Smooth muscle cell of the brain vasculature (primary cell): ENCODE measurements at regions not wholly inside any gene's neighbourhood (a gene's known extent, or its start where the extent isn't known, plus 50 kb on each side); places are given as distances from the start of the nearest gene placed in this dataset.
"Not testable (repeated sequence)": the region's sequence is repeated elsewhere in the genome, so short reads cannot be mapped to it uniquely, and the experiment has no call there.

Experiments used
- DNase-seq: peaks from one replicate; pipeline ENCODE4 v3.0.0-alpha.2; 2012; ENCODE audit warnings: low read depth, low spot score

GRCh38 chr9:62874745-62875599, 1685.1 kb downstream of the SPATA31A7 start:
- DNase-seq = not testable (repeated sequence)

GRCh38 chr9:62877552-62877951, 1687.7 kb downstream of the SPATA31A7 start:
- DNase-seq = not testable (repeated sequence)

DNA sequence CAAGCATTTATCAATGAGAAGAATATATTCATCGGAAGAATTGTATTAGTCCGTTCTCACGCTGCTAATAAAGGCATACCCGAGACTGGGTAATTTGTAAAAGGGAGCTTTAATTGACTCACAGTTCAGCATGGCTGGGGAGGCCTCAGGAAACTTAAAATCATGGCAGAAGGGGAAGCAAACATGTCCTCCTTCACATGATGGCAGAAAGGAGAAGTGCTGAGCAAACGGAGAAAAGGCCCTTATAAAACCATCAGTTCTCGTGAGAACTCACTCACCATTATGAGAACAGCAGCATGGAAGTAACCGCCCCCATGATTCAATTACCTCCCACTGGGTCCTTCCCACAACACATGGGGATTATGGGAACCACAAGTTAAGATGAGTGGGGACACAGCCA, 1688.2 kb downstream of the SPATA31A7 start:
- DNase-seq = not testable (repeated sequence)

- not testable (repeated sequence) for DNase-seq
These were observed 1690.6 kb downstream of the SPATA31A7 start for GRCh38 chr9:62880453-62880852.

GRCh38 chr9:62880971-62881370, 1691.1 kb downstream of the SPATA31A7 start:
- not testable (repeated sequence) for DNase-seq

DNA sequence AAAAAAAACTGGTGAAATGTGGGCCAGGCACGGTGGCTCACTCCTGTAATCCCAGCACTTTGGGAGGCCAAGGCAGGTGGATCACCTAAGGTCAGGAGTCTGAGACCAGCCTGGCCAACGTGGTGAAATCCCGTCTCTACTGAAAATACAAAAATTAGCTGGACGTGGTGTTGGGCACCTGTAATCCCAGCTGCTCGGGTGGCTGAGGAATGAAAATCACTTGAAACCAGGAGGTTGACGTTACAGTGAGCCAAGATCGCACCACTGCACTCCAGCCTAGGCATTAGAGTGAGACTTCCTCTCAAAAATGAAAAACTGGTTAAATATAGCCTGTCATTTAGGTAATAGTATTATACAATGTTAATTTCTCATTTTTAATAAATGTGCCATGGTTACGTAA, 1692.0 kb downstream of the SPATA31A7 start:
- DNase-seq = not testable (repeated sequence)

- DNase-seq = not testable (repeated sequence)
These were observed 1692.9 kb downstream of the SPATA31A7 start for GRCh38 chr9:62882717-62883116.

GRCh38 chr9:62896692-62897091, 1706.9 kb downstream of the SPATA31A7 start:
- DNase-seq = not testable (repeated sequence)

DNA sequence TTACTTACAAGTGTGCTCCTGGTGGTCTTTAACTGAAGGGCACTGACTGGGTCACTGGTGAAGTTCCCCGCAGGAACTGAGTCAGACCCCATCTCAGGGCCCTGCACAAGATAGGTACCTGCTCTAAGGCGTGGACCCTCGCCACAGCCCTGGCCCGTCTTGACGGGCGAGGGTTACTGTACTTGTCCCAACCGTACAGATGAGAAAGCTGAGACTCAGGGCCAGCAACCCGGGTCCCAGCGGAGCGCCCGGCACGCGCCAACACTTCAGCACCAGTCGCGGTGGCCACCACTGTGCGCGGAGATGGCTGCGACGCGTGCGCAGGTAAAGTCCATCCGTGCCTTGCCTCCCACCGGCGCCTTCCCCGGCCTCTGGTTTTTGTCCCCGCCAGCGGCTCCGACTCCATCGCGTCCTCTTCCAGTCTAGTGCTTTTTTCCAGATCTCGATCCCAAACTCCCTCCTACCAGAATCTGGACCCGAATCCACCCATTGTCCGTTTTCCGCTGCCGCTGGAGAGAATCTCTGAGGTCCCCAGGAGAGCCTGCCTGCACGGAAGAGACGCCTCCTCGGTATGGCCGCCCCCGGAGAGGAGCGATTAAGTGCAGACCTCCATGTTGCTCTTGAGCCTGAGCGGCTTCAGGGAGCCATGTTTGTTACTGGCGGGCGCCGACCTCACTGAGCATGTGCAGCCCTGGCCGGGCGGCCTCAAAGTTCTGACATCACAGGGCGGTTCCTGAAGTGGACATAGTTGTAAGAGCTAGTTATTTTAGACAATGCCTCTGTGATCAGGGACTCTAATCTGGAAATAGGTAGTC, 1707.8 kb downstream of the SPATA31A7 start:
- DNase-seq = not testable (repeated sequence)

DNA sequence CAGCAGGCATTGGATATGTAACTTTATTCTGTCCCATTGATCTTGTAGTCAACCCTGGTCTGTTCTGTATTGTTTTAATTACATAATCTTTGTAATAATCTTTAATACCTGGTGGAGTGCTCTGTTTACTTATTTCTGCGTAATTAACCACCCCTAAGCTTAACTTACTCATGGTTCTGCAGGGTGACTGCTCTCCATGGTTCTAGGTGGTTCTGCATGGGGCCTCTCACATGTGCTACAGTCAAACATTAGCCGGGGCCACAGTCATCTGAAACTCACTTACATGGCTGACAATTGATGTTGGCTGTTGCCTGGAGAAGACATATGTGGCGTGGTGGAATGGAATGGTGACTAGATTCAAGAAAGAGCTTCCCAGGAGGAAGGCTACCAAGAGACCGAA, 1709.8 kb downstream of the SPATA31A7 start:
- DNase-seq = not testable (repeated sequence)

DNA sequence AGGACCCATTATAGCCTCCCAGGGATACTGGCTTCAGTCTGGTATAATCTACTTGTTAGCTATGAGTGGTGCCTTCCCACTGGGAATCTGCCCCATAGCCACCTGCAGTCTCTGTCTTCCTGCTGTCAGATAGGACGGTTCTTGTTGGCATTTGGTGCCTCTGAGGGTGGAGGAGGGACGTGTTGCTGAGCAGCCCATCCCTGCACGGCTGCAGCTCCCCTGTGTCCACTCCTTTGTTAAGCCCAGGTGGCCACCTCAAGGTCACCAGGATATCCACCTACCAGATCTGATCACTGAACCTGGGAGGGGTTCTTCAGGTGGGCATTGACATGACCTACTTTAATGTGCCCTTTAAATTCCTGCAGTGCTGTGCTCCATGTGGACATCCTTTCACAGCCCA, 1714.2 kb downstream of the SPATA31A7 start:
- DNase-seq = not testable (repeated sequence)

DNA sequence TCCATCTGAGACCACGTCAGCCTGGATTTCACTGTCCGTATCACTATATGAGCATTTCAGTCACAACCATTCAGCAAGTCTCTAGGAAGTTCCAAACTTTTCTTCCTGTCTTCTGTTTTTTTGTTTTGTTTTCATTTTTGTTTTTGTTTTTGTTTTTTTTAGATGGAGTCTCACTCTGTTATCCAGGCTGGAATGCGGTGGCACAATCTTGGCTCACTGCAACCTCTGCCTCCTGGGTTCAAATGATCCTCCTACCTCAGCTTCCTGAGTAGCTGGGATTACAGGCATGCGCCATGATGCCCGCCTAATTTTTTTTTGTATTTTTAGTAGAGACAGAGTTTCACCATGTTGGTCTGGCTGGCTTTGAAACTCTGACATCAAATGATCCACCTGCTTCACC, 1715.9 kb downstream of the SPATA31A7 start:
- not testable (repeated sequence) for DNase-seq

DNA sequence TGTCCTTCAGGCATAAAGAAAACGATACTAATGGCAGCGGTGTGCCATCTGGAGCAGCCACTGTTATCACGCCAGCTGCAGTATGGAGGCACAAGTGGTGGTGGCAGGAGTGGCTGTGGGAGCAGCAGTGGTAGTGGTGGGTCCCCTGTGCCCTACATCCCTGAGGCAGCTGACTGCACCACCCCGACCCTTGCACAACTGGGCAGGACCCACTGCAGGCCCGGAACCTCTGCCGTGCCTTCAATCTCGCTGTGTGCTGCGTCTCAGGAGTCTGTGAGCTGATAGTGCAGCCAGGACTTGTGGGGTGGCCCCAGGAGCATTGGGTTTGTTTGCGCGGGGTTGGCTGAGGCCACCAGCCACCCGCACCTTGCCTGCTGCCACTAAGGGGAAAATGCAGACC, 1718.0 kb downstream of the SPATA31A7 start:
- not testable (repeated sequence) for DNase-seq

DNA sequence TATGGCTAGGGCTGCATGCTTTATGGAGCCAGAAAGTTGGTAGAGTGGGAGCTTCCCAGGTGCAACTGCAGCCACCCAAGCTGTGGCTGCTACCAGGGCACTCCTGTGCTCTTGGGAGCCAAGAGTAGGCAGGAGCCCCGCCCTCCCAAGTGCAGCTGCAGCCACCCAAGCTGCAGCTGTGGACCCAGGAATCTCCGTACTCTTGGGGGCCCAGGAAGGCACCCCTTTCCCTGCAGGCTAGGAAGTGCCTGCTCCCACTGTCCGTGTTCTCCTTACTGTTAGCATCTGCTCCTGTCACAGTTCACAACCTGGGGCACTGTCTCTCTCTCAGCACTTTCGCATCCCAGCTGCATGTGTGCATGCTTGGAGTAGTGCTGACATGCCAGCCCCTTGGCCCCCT, 1718.4 kb downstream of the SPATA31A7 start:
- DNase-seq = not testable (repeated sequence)

DNA sequence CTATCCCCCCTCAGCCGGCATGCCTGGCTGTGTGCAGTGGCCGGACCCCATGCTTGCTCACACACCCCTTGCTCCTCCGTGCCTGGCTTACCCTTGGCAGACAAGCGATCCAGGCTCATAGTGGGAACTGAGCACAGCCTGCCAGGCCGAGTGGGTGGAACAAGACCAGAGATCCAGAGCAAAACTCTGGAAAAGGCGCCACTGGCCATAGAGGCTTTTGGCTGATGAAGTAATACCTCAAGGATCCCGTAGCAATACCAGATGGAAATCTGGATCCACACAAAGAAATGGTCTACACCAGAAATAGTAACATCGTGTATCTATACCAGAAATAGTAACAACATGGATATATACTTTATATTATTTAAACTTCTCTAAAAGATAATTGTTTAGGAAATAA, 1719.6 kb downstream of the SPATA31A7 start:
- DNase-seq = not testable (repeated sequence)

DNA sequence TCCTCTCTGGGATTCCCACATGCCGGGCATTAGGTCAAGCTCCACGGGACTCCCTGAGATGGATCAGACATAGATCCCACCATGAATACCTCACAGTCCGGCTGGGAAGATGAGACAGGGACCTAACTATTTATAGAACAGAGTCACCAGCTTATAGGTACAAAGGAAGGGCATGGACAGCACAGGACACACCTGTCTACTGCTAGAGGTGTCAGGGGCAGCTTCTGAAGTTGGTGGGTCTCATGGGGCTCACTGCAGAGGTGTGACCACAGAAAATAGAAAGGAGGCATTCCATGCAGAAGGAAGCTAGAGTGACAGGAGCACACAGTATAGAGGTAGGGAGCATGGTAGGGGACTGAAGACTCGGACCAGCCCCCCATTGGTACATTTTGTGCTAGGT, 1722.4 kb downstream of the SPATA31A7 start:
- DNase-seq = not testable (repeated sequence)

DNA sequence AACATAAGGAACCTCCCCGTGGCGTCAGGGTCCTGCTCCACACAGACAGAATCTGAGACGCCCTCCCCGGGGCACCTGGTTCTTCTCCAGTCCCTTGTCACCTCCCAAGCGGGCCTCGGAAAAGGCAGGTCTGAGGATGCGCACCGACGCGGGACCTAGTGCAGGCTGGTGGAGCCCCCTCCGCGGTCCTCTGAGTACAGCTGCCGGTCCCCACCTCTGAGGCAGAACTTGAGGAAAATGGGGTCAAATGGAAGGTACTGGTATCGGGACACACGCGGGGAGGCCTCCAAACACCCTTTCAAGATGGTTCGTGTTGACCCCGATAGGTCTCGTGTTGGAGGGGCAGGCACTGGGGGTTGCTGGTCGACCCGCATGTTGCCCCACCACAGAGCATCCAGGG, 1725.3 kb downstream of the SPATA31A7 start:
- DNase-seq = not testable (repeated sequence)

GRCh38 chr9:62915661-62916060, 1725.8 kb downstream of the SPATA31A7 start:
- DNase-seq = not testable (repeated sequence)

DNA sequence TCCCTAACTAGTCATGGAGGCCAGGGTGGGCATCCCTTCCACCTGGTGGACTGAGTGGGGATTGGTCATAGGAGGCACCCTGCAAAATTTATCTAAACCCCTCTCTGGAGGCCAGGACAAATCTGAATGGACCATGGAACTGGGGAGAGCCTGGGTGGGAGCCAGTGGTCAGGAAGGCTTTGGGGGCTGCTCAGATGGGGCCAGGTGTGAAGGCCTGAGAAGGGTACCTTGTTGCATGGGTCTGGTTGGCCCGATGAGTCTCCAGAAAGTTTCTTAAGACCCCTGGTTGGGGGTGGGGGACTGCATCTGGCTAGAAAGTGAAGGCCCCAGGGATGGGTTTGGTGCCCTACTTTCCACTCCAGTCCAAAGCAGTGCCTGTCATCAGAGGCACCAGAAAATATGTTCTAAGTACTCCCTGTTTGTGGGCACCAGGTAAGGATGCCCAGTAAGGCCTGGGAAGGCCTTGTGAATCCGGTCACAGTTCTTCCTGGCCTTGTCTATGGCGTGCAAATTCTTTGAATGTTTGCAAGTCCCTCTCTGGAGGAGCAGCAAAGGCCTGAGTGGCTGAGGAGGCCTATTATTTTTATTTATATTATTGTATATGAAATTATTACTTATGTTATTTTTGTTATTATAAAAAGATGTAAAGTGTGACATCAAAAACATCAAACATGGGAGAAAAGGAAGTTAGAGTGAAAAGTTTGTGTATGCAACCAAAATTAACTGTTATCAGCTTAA, 1729.0 kb downstream of the SPATA31A7 start:
- DNase-seq = not testable (repeated sequence)

GRCh38 chr9:62931484-62931883, 1741.6 kb downstream of the SPATA31A7 start:
- DNase-seq = not testable (repeated sequence)

GRCh38 chr9:62952840-62953239, 1763.0 kb downstream of the SPATA31A7 start:
- DNase-seq = not testable (repeated sequence)
